ENCODE measurements at regions not wholly inside any gene's neighbourhood (a gene's known extent, or its start where the extent isn't known, plus 50 kb on each side); places are given as distances from the start of the nearest gene placed in this dataset.

DNA sequence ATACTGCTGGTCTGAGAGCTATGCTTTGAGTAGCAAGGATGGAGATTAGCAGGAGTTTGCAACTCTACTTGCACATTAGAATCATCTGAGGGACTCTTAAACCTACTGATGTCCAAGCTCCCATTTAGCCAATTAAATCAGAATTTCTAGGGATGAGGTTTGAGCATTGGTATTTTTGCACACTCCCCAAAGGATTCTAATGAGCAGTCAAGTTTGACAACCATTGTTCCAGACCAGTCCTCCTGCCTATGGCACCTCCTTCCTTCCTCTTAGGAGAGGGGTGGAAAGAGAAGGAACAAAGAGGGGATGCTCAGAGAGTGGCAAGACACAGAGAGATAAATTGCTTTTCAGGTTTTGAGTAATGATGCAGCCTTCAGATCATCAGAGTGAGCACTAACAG, 275.5 kb upstream of the ROPN1 start:
- H3K9me2 ChIP-seq (replicated peaks; ENCODE audit: control insufficient read depth, low read length) = no peaks in the 10 kb centered on the region

DNA sequence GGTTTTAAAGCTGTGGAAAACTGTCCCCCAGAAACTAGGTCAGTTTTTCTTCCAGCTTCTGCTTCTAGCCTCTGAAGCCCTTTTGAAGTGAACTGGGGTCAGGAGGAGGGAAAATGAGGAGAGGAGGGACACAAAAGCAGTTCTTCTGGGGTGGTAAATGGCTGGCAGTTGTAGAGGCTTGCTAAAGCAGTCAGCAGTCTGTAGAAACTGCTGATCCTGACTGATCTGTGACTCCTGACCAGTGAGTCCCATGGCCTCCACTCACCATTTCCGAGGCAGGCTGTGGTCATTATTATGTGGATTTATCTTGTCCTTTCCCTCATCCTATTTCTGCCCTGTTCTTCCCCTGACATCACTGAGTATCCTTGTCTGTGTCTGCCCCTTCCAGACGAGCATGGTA, 276.4 kb upstream of the ROPN1 start:
- no peak for TF ChIP-seq EZH2phosphoT487 (IDR thresholded peaks at IDR 0.05; ENCODE audit: borderline replicate concordance, low read length)
- TF ChIP-seq, protein P1, sequence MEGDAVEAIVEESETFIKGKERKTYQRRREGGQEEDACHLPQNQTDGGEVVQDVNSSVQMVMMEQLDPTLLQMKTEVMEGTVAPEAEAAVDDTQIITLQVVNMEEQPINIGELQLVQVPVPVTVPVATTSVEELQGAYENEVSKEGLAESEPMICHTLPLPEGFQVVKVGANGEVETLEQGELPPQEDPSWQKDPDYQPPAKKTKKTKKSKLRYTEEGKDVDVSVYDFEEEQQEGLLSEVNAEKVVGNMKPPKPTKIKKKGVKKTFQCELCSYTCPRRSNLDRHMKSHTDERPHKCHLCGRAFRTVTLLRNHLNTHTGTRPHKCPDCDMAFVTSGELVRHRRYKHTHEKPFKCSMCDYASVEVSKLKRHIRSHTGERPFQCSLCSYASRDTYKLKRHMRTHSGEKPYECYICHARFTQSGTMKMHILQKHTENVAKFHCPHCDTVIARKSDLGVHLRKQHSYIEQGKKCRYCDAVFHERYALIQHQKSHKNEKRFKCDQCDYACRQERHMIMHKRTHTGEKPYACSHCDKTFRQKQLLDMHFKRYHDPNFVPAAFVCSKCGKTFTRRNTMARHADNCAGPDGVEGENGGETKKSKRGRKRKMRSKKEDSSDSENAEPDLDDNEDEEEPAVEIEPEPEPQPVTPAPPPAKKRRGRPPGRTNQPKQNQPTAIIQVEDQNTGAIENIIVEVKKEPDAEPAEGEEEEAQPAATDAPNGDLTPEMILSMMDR (IDR thresholded peaks at IDR 0.05; ENCODE audit: low read depth, low read length, poor library complexity, severe bottlenecking) = no peak
- H3K36me3 ChIP-seq (ENCODE audit: control insufficient read depth, low read length) = no peaks in the 10 kb centered on the region
- no peaks in the 10 kb centered on the region for H3K4me1 ChIP-seq (ENCODE audit: control insufficient read depth, low read length)
- no peaks in the 10 kb centered on the region for H3K9me3 ChIP-seq (ENCODE audit: control insufficient read depth, insufficient read depth, low read length)
- H3K4me3 ChIP-seq (ENCODE audit: low read length) = no peak overlapping the region
- no peaks in the 10 kb centered on the region for H3K9me2 ChIP-seq (replicated peaks; ENCODE audit: control insufficient read depth, low read length)
- H4K20me1 ChIP-seq (ENCODE audit: control insufficient read depth, insufficient read depth, low read depth, low read length) = no peaks in the 10 kb centered on the region
- H3K27me3 ChIP-seq (ENCODE audit: control insufficient read depth, low read length) = no peaks in the 10 kb centered on the region
- no peaks in the 10 kb centered on the region for H3F3A ChIP-seq (ENCODE audit: control insufficient read depth, insufficient read depth)
- H3K4me2 ChIP-seq (ENCODE audit: low read length) = no peak overlapping the region
- H3K79me2 ChIP-seq (ENCODE audit: control insufficient read depth, low read length) = no peaks in the 10 kb centered on the region
- no peak overlapping the region for H3K27ac ChIP-seq (ENCODE audit: low read depth, low read length)

More for the DNA sequence above, 275.5 kb upstream of the ROPN1 start:
- Histone ChIP-seq H3F3A (ENCODE audit: control insufficient read depth, insufficient read depth) (no peaks in the 10 kb centered on the region), H3K4me3 (ENCODE audit: low read length) (no peak overlapping the region), H4K20me1 (ENCODE audit: control insufficient read depth, insufficient read depth, low read depth, low read length) (no peaks in the 10 kb centered on the region), H3K36me3 (ENCODE audit: control insufficient read depth, low read length) (no peaks in the 10 kb centered on the region), H3K27me3 (ENCODE audit: control insufficient read depth, low read length) (no peaks in the 10 kb centered on the region), H3K27ac (ENCODE audit: low read depth, low read length) (no peak overlapping the region), H3K4me2 (ENCODE audit: low read length) (no peak overlapping the region), H3K79me2 (ENCODE audit: control insufficient read depth, low read length) (no peaks in the 10 kb centered on the region), H3K4me1 (ENCODE audit: control insufficient read depth, low read length) (no peaks in the 10 kb centered on the region), H3K9me3 (ENCODE audit: control insufficient read depth, insufficient read depth, low read length) (no peaks in the 10 kb centered on the region)
- no peak for TF ChIP-seq EZH2phosphoT487 (IDR thresholded peaks at IDR 0.05; ENCODE audit: borderline replicate concordance, low read length)
- TF ChIP-seq, protein P1 (IDR thresholded peaks at IDR 0.05; ENCODE audit: low read depth, low read length, poor library complexity, severe bottlenecking) = no peak

DNA sequence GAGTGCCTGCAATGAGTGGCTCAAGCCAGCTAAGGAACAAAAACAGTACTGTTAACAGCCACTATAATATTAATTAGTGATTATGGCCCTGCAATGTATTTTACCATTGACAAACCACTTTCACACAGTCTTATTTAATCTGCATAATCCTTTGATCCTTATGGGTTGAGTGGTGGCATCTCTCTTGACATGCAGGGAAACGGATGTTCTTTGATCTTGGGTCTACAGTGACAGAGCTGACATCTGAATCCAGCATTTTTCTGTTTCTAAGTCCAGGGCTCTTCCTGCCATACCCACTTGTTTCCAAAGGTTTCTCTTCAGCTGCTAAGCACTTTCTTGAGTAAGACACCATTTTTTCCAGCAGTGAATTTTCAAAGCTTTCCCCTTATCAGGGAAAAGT, 277.7 kb upstream of the ROPN1 start:
- no peak overlapping the region for H3K27ac ChIP-seq (ENCODE audit: low read depth, low read length)
- H3K79me2 ChIP-seq (ENCODE audit: control insufficient read depth, low read length) = no peaks in the 10 kb centered on the region
- no peak overlapping the region for H3K4me2 ChIP-seq (ENCODE audit: low read length)
- TF ChIP-seq EZH2phosphoT487 (IDR thresholded peaks at IDR 0.05; ENCODE audit: borderline replicate concordance, low read length) = no peak
- TF ChIP-seq, protein P1 (IDR thresholded peaks at IDR 0.05; ENCODE audit: low read depth, low read length, poor library complexity, severe bottlenecking) = no peak
- H3K9me2 ChIP-seq (replicated peaks; ENCODE audit: control insufficient read depth, low read length) = no peaks in the 10 kb centered on the region
- H3K9me3 ChIP-seq (ENCODE audit: control insufficient read depth, insufficient read depth, low read length) = no peaks in the 10 kb centered on the region
- H3K36me3 ChIP-seq (ENCODE audit: control insufficient read depth, low read length) = no peaks in the 10 kb centered on the region
- no peak overlapping the region for H3K4me3 ChIP-seq (ENCODE audit: low read length)
- H4K20me1 ChIP-seq (ENCODE audit: control insufficient read depth, insufficient read depth, low read depth, low read length) = no peaks in the 10 kb centered on the region
- H3K4me1 ChIP-seq (ENCODE audit: control insufficient read depth, low read length) = no peaks in the 10 kb centered on the region
- H3F3A ChIP-seq (ENCODE audit: control insufficient read depth, insufficient read depth) = no peaks in the 10 kb centered on the region
- no peaks in the 10 kb centered on the region for H3K27me3 ChIP-seq (ENCODE audit: control insufficient read depth, low read length)

Data from DOHH2 (cell line).